COLO668 (cell line): ENCODE measurements at regions not wholly inside any gene's neighbourhood (a gene's known extent, or its start where the extent isn't known, plus 50 kb on each side); places are given as distances from the start of the nearest gene placed in this dataset.

ENCODE experiments used
- DNase-seq: peaks from one replicate; lab custom pipeline; 2025; ENCODE audit not compliant: unreplicated experiment; lab: John Stamatoyannopoulos, UW

DNA sequence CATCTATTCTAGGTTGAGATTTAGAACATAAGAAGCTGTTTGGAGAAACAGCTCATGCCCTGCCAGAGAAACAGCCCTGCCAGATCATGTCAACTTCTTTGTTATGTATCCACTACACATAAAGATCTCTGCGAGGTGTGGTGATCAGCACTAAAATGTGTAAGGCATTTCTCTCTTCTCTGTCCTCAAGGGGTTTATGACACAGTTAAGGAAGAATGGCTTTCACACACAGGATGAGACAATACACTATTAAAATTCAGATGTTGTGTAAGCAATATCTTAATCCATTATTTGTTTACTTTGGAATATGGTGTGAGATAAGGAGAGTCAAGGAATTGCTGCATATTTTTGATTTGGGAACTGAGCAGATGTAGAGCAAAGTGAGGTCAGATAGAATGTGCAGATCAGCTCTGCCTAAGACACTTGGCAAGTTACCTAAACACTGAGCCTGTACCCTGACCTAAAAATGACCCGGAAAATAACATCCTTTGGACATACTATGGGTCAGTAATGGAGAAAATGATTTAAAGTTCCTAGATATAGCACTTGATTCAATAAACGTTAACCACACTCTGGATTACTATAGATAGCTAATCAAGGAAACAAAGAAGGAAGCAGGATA lies 434.7 kb upstream of the PDZRN3 start:
- no peak for DNase-seq

GRCh38 chr3:74057169-74057568 lies 432.4 kb upstream of the PDZRN3 start:
- DNase-seq, result no peak

- DNase-seq, result no peak
Observed at GRCh38 chr3:74055061-74055460, 430.3 kb upstream of the PDZRN3 start.

- DNase-seq, result no peak
Observed at GRCh38 chr3:74054566-74054965, 429.8 kb upstream of the PDZRN3 start.

DNA sequence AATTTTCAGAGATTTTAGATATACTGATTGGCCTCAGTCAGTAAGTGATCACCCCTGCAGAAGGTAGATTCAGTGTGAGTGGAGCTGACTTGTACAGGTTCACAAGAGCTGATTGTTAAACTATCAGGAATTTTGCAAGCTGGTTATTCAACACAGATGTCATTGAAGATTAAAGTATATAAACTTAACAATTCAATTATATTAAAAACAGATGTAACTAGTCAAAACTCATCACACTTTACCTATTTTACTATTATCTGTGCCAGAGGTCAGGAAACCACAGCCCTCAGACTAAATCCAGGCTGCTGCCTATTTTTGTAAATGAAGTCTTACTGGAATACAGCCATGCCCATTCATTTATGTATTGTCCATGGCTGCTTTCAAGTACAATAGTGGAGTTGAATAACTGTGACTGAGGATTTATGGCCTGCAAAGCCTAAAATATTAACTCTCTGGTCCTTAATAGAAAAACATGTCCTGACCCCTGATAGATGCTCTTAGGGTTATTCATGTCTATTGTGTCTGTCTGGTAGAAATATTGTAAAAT lies 429.3 kb upstream of the PDZRN3 start:
- DNase-seq, result no peak

GRCh38 chr3:74049444-74049843 lies 424.7 kb upstream of the PDZRN3 start:
- no peak for DNase-seq

- no peak for DNase-seq
Observed at GRCh38 chr3:74048699-74049098, 424.0 kb upstream of the PDZRN3 start.

- DNase-seq, result no peak
Observed at GRCh38 chr3:74045000-74045399, 420.3 kb upstream of the PDZRN3 start.

- DNase-seq, result peak; percentile 27
Observed at GRCh38 chr3:74041068-74041675, 416.4 kb upstream of the PDZRN3 start.

DNA sequence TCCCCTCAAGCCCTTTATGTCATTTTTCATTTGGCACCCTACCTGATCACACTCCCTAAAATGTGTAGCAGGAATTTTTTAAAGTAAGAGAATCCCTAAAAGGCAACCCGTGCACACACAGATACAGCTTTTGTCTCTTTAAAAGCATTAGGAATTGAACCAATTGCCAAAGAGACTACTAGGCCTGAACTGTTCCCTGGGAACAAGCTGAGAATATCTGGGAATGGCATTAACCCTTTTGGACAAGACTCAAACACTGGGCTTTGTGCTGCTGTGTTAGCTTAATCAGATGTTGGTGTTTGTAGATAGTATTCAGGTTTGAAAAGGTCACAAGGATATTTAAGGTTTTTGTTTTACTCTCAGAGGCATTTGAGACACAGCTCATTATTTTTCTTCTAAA lies 414.4 kb upstream of the PDZRN3 start:
- no peak for DNase-seq

GRCh38 chr3:74036568-74036967 lies 411.8 kb upstream of the PDZRN3 start:
- no peak for DNase-seq

GRCh38 chr3:74036102-74036501 lies 411.4 kb upstream of the PDZRN3 start:
- DNase-seq, result no peak

- no peak for DNase-seq
Observed at GRCh38 chr3:74033806-74034205, 409.1 kb upstream of the PDZRN3 start.

- no peak for DNase-seq
Observed at GRCh38 chr3:74033381-74033780, 408.6 kb upstream of the PDZRN3 start.

GRCh38 chr3:74027121-74027520 lies 402.4 kb upstream of the PDZRN3 start:
- DNase-seq, result no peak

GRCh38 chr3:74023395-74023794 lies 398.7 kb upstream of the PDZRN3 start:
- DNase-seq, result no peak

DNA sequence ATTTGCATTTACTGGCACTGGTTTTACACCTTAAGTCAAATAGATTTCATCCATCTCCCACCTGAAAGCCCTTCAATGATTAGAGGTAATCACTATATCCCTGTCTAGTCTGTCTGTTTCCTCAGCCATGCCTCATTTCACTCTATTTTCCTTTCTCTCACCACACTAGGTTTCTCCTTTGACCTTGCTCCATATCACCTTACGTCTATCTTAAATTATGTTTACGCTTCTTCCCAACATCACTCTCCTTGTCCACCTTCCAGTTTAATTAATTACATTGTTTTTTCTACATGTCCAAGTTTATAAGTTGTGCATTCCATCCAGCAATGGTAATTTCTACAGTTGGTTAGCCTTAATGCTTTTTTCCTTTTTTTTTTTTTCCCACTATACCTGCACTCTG lies 396.7 kb upstream of the PDZRN3 start:
- no peak for DNase-seq

- no peak for DNase-seq
Observed at GRCh38 chr3:74009961-74010844, 385.5 kb upstream of the PDZRN3 start.

DNA sequence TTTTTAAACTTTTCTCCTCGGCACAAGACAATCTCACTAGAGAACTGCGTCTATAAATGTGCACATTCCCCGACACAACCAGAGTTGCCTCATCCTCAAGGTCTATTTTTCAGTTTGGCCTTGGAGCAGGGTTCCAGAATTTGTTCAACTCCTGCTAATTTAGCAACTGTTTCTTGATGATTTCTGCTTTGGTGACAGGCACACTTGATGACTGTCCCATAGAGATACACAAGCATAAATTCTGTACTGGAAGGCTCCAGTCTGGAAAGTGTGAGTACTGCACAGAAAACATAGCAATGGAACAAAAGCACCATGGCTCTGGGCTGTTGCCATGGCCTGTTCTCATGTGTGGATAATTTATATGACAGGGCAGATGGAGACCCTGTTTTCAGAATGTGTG lies 379.6 kb upstream of the PDZRN3 start:
- no peak for DNase-seq

GRCh38 chr3:74003734-74004133 lies 379.0 kb upstream of the PDZRN3 start:
- no peak for DNase-seq

GRCh38 chr3:74001436-74001835 lies 376.7 kb upstream of the PDZRN3 start:
- no peak for DNase-seq

DNA sequence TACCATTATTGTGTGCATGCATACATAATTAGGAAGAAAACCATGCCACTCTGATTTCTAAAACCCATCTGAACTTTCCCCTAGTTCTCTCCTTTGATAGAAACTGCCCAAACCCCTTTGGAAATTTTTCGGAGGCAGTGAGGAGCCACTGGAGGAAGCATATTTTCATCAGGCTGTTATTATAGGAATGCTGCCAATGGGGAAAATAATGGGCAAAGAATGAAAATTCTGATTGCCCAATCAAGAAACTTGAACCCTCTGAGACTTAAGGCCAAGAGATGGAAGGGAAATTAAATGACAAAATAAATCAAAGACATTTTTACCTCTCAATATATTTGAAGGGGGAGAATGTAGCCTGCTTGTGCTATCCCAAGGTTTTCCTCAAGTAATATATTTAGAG lies 376.0 kb upstream of the PDZRN3 start:
- DNase-seq, result no peak
